DND-41 (cell line): ENCODE measurements at regions not wholly inside any gene's neighbourhood (a gene's known extent, or its start where the extent isn't known, plus 50 kb on each side); places are given as distances from the start of the nearest gene placed in this dataset.

Experiments used
- ATAC-seq: fragments of 200-7000 bp; cut with Tn5 transposase; 3 replicates; pipeline ENCODE4 v1.9.1; 2021; ENCODE audit warnings: low read depth; ENCODE audit not compliant: insufficient read depth
- DNase-seq: peaks from one replicate; pipeline ENCODE4 v3.0.0-alpha.2; 2020
- H2AFZ ChIP-seq: 2 replicates; pipeline ENCODE4 v1.6.0; 2012; ENCODE audit warnings: low read depth, low read length
- H3K27ac ChIP-seq: 2 replicates; pipeline ENCODE4 v1.5.1; 2012; ENCODE audit warnings: low read length, inconsistent platforms
- H3K27me3 ChIP-seq: fragments of 200-600 bp; sonication (generic); 2 replicates; pipeline ENCODE4 v1.6.0; 2012; ENCODE audit warnings: low read length, mild to moderate bottlenecking, inconsistent platforms; ENCODE audit not compliant: insufficient read depth, poor library complexity
- H3K36me3 ChIP-seq: 2 replicates; pipeline ENCODE4 v1.5.1; 2012; ENCODE audit warnings: low read length, inconsistent platforms; ENCODE audit not compliant: insufficient read depth
- H3K4me1 ChIP-seq: 2 replicates; pipeline ENCODE4 v1.5.1; 2012; ENCODE audit warnings: mild to moderate bottlenecking, low read length; ENCODE audit not compliant: insufficient read depth
- H3K4me2 ChIP-seq: 2 replicates; pipeline ENCODE4 v1.6.0; 2012; ENCODE audit warnings: mild to moderate bottlenecking, moderate library complexity, low read length, inconsistent platforms; ENCODE audit not compliant: insufficient read depth
- H3K4me3 ChIP-seq, 2 experiments: fragments of 200-600 bp in 1 of 2; shearing (Covaris generic) in 1 of 2; 2 replicates each; pipeline ENCODE4 v1.5.1; 2012 to 2016; ENCODE audit warnings: inconsistent platforms in 2 of 2, low read length in 2 of 2, mild to moderate bottlenecking in 2 of 2, low read depth in 1 of 2, moderate library complexity in 1 of 2
- H3K79me2 ChIP-seq: 2 replicates; pipeline ENCODE4 v1.6.0; 2012; ENCODE audit warnings: low read length, inconsistent platforms; ENCODE audit not compliant: insufficient read depth
- H3K9ac ChIP-seq: 2 replicates; pipeline ENCODE4 v1.6.0; 2012; ENCODE audit warnings: low read depth, mild to moderate bottlenecking, inconsistent platforms, low read length, moderate library complexity
- H3K9me3 ChIP-seq: 2 replicates; pipeline ENCODE4 v1.5.1; 2012; ENCODE audit warnings: low read length, moderate library complexity, mild to moderate bottlenecking, inconsistent platforms; ENCODE audit not compliant: insufficient read depth, severe bottlenecking
- H4K20me1 ChIP-seq: 2 replicates; pipeline ENCODE4 v1.6.0; 2012; ENCODE audit warnings: low read length; ENCODE audit not compliant: insufficient read depth
- EZH2 ChIP-seq: IDR thresholded peaks from 3 replicates; pipeline ENCODE4 v1.6.1; 2012; ENCODE audit warnings: borderline replicate concordance, low read depth, mild to moderate bottlenecking, moderate library complexity, low read length, inconsistent platforms; ENCODE audit not compliant: severe bottlenecking
- TF ChIP-seq, protein P1 (sequence below): IDR thresholded peaks from 2 replicates; pipeline ENCODE4 v1.5.1; 2012; ENCODE audit warnings: borderline replicate concordance, low read length, moderate library complexity, mild to moderate bottlenecking; ENCODE audit not compliant: poor library complexity, severe bottlenecking; ENCODE audit errors: extremely low read depth

DNA sequence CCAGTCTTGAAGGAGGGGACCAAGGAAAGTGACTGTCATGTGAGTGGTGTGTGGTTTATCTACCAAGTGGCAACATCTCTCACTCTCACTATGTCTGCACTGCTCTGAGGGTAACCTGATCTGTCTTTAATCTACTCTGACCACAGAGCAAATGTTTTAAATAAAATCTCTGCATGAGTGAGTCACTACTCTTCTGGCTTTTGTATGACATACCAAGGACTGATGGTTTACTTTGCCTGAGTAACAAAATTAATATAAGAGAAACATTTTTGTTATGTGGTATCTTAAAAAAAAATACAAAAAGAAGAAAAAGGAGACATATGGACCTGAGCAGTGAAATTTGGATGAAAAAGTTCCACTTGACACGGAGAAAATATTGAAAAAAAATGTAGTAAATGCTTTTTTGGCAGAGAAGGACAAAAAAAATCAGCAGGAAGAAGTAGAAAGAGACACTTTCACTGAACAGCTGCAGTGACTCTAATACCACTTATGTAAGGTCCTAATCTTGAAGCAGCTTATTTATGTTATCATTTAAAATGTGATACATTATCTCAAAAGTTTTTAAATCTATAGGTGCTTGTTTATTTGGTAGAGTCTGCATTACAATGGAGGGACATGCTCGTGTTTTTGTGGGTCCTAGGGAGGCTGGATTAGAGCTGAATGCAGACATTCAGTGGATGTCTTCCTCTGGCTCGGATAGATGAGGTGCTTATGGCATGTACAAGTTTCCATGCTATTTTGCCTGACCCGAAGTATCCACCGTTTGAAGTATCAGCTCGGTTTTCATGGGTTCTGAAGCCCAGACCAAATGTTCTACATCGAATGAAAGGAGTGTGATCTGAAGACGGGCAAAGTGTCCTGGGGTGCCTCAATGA is 240.7 kb downstream of the MAP2K6 start:
- no peak for ATAC-seq
- TF ChIP-seq, protein P1, sequence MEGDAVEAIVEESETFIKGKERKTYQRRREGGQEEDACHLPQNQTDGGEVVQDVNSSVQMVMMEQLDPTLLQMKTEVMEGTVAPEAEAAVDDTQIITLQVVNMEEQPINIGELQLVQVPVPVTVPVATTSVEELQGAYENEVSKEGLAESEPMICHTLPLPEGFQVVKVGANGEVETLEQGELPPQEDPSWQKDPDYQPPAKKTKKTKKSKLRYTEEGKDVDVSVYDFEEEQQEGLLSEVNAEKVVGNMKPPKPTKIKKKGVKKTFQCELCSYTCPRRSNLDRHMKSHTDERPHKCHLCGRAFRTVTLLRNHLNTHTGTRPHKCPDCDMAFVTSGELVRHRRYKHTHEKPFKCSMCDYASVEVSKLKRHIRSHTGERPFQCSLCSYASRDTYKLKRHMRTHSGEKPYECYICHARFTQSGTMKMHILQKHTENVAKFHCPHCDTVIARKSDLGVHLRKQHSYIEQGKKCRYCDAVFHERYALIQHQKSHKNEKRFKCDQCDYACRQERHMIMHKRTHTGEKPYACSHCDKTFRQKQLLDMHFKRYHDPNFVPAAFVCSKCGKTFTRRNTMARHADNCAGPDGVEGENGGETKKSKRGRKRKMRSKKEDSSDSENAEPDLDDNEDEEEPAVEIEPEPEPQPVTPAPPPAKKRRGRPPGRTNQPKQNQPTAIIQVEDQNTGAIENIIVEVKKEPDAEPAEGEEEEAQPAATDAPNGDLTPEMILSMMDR: no peak
- TF ChIP-seq EZH2: no peak
- no peak overlapping the region for H3K9ac ChIP-seq
- H3K27me3 ChIP-seq: no peaks in the 10 kb centered on the region
- H3K9me3 ChIP-seq: no peaks in the 10 kb centered on the region
- no peaks in the 10 kb centered on the region for H4K20me1 ChIP-seq
- H2AFZ ChIP-seq: no peak overlapping the region
- H3K36me3 ChIP-seq: no peaks in the 10 kb centered on the region
- H3K79me2 ChIP-seq: no peaks in the 10 kb centered on the region
- no peak overlapping the region for H3K4me2 ChIP-seq
- H3K4me3 ChIP-seq: no peak overlapping the region
- H3K27ac ChIP-seq: no peak overlapping the region
- H3K4me1 ChIP-seq: no peaks in the 10 kb centered on the region
- DNase-seq: no peak

DNA sequence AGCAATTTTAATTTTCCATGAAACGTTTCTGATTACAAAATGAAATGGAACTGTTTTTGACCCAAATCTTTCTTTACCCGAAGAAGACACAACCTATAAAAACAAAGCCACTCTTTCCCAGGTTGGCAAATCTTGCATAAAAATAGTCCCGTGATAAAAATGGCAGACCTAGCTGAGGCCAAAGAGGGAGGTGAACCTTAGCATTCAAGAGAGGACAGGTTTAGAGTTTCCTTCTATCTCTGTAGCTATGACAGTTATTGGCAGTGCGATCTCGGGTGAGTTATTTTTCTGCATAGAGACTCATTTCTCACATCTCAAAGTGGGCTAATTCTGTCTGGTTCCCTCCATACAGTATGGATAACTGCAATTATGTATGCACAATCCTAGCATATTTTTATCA is 241.4 kb downstream of the MAP2K6 start:
- no peaks in the 10 kb centered on the region for H3K27me3 ChIP-seq
- H2AFZ ChIP-seq: no peak overlapping the region
- H3K4me3 ChIP-seq: no peak overlapping the region
- TF ChIP-seq, protein P1: no peak
- no peak for TF ChIP-seq EZH2
- no peaks in the 10 kb centered on the region for H3K36me3 ChIP-seq
- H3K9ac ChIP-seq: no peak overlapping the region
- H4K20me1 ChIP-seq: no peaks in the 10 kb centered on the region
- no peak overlapping the region for H3K4me2 ChIP-seq
- no peaks in the 10 kb centered on the region for H3K9me3 ChIP-seq
- no peaks in the 10 kb centered on the region for H3K4me1 ChIP-seq
- DNase-seq: no peak
- no peaks in the 10 kb centered on the region for H3K79me2 ChIP-seq
- no peak for ATAC-seq
- no peak overlapping the region for H3K27ac ChIP-seq

- H3K4me3 ChIP-seq: no peak overlapping the region
- DNase-seq: no peak
- no peaks in the 10 kb centered on the region for H3K27me3 ChIP-seq
- no peaks in the 10 kb centered on the region for H3K36me3 ChIP-seq
- no peak overlapping the region for H3K27ac ChIP-seq
- no peaks in the 10 kb centered on the region for H3K9me3 ChIP-seq
- H3K9ac ChIP-seq: no peak overlapping the region
- no peaks in the 10 kb centered on the region for H4K20me1 ChIP-seq
- ATAC-seq: no peak
- TF ChIP-seq, protein P1: no peak
- TF ChIP-seq EZH2: no peak
- no peaks in the 10 kb centered on the region for H3K79me2 ChIP-seq
- no peak overlapping the region for H3K4me2 ChIP-seq
- no peak overlapping the region for H2AFZ ChIP-seq
- no peaks in the 10 kb centered on the region for H3K4me1 ChIP-seq
Observed at GRCh38 chr17:69669441-69670178, 255.1 kb downstream of the MAP2K6 start.
